ENCODE measurements at regions not wholly inside any gene's neighbourhood (a gene's known extent, or its start where the extent isn't known, plus 50 kb on each side); places are given as distances from the start of the nearest gene placed in this dataset.

DNA sequence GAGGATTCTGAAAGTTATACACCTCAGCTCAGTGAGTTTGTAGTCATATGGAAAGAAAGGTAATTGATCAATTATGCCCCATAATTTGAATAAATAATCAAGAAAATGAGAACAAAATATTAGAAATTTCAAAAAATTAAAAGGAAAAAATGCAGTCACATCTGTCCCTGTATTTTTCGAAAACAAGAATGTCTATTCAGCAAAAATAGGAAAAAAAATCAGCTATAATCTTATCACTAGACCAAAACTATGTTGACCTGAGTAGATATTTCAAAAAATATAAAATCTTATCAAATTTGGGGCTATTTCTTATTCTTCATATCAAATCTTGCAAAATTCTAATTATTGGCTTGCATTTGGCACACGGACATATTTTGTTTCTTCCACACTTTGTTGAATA lies 501.2 kb upstream of the CNTN3 start:
- intact Hi-C loops (cut with micrococcal nuclease; ENCODE audit: unreplicated experiment), result no loop called here
- Histone ChIP-seq H3K36me3 (ENCODE audit: control insufficient read depth in 2 of 2, insufficient read depth in 2 of 2, low read length in 1 of 2) (no peaks in the 10 kb centered on the region), H3K4me3 (no peak overlapping the region), H2AFZ (ENCODE audit: control insufficient read depth, low read depth, low read length) (no peak overlapping the region), H3K4me2 (ENCODE audit: control insufficient read depth, insufficient read depth) (no peak overlapping the region), H3K9ac (ENCODE audit: control insufficient read depth, insufficient read depth, low read length) (no peak overlapping the region), H4K20me1 (ENCODE audit: control insufficient read depth, insufficient read depth) (no peaks in the 10 kb centered on the region), H3K79me2 (ENCODE audit: control insufficient read depth, insufficient read depth, low read length) (no peaks in the 10 kb centered on the region), H3K27ac (ENCODE audit: control insufficient read depth, insufficient read depth) (no peak overlapping the region), H3K27me3 (replicated peaks in 1 of 2; ENCODE audit: control insufficient read depth in 2 of 2, insufficient read depth in 2 of 2, low read length in 1 of 2) (no peaks in the 10 kb centered on the region), H3K4me1 (ENCODE audit: control insufficient read depth, insufficient read depth, low read length) (no peaks in the 10 kb centered on the region), H3K9me3 (replicated peaks; ENCODE audit: control insufficient read depth, insufficient read depth, low read length) (no peaks in the 10 kb centered on the region; the same call in 2 of the 3 replicates)
- in situ Hi-C loops (cut with MboI), result no loop called here
- POLR2A ChIA-PET, result no interaction called here
- RAD21 ChIA-PET (ENCODE audit: unreplicated experiment), result no interaction called here
- 35% methylated on average over 2 of the region's 2 CpGs for WGBS (ENCODE audit: insufficient coverage, insufficient replicate concordance, low lambda C conversion rate, missing lambda C conversion rate)
- CTCF ChIA-PET, result no interaction called here
- no TSS peak for BruUV-seq (replicated peaks)
- ATAC-seq (no peak), FAIRE-seq (no peak), DNase-seq (ENCODE audit: low read depth, low spot score) (no peak)
- TF ChIP-seq MYB (IDR thresholded peaks at IDR 0.05; ENCODE audit: borderline replicate concordance, low read depth, low read length), result no peak
- TF ChIP-seq TCF12 (IDR thresholded peaks at IDR 0.05; ENCODE audit: low read depth, low read length), result no peak
- no peak for TF ChIP-seq NKRF (conservative IDR thresholded peaks at IDR 0.05)
- TF ChIP-seq, protein P1, sequence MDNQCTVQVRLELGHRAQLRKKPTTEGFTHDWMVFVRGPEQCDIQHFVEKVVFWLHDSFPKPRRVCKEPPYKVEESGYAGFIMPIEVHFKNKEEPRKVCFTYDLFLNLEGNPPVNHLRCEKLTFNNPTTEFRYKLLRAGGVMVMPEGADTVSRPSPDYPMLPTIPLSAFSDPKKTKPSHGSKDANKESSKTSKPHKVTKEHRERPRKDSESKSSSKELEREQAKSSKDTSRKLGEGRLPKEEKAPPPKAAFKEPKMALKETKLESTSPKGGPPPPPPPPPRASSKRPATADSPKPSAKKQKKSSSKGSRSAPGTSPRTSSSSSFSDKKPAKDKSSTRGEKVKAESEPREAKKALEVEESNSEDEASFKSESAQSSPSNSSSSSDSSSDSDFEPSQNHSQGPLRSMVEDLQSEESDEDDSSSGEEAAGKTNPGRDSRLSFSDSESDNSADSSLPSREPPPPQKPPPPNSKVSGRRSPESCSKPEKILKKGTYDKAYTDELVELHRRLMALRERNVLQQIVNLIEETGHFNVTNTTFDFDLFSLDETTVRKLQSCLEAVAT (IDR thresholded peaks at IDR 0.05), result no peak
- no peak for TF ChIP-seq HDGF (IDR thresholded peaks at IDR 0.05)
- no peak for TF ChIP-seq POLR2A (IDR thresholded peaks at IDR 0.05; ENCODE audit: low read depth, low read length)
- TF ChIP-seq MTA3 (IDR thresholded peaks at IDR 0.05; ENCODE audit: borderline replicate concordance, low read length), result no peak
- TF ChIP-seq POU2F2 (IDR thresholded peaks at IDR 0.05; ENCODE audit: borderline replicate concordance, low read depth, low read length), result no peak
- no peak for TF ChIP-seq NFXL1 (IDR thresholded peaks at IDR 0.05; ENCODE audit: borderline replicate concordance)
- TF ChIP-seq CEBPB (IDR thresholded peaks at IDR 0.05; ENCODE audit: borderline replicate concordance in 1 of 2, low read depth in 2 of 2, low read length in 2 of 2), result no peak
- TF ChIP-seq, protein P2, sequence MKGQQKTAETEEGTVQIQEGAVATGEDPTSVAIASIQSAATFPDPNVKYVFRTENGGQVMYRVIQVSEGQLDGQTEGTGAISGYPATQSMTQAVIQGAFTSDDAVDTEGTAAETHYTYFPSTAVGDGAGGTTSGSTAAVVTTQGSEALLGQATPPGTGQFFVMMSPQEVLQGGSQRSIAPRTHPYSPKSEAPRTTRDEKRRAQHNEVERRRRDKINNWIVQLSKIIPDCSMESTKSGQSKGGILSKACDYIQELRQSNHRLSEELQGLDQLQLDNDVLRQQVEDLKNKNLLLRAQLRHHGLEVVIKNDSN (IDR thresholded peaks at IDR 0.05; ENCODE audit: borderline replicate concordance, extremely low read length, insufficient read depth, low read depth, low read length), result no peak
- no peak for TF ChIP-seq ZNF24 (IDR thresholded peaks at IDR 0.05)
- no peak for TF ChIP-seq ZNF274 (IDR thresholded peaks at IDR 0.05; ENCODE audit: insufficient read depth, insufficient read length)
- no peak for TF ChIP-seq TARDBP (IDR thresholded peaks at IDR 0.05; ENCODE audit: borderline replicate concordance)
- SMC1A ChIA-PET (ENCODE audit: uncharacterized antibody, unreplicated experiment), result interaction anchor here (0.6 kb wide), 1 partner anchor 128 kb away, joined by 4 read pairs; no protein-coding TSS in a partner anchor

Data from GM12878 (cell line).